HL-60 (cell line): ENCODE measurements at regions not wholly inside any gene's neighbourhood (a gene's known extent, or its start where the extent isn't known, plus 50 kb on each side); places are given as distances from the start of the nearest gene placed in this dataset.

Source experiments
- SPI1 ChIP-seq: IDR thresholded peaks from 2 replicates; pipeline ENCODE4 v1.6.1; 2012; ENCODE audit warnings: low read depth, mild to moderate bottlenecking, borderline replicate concordance
- TF ChIP-seq, protein P1 (sequence below): IDR thresholded peaks from one replicate; pipeline ENCODE4 v1.5.1; 2011; ENCODE audit warnings: low read length, control low read depth, inconsistent platforms; ENCODE audit not compliant: insufficient read depth
- TF ChIP-seq, protein P2 (sequence below): IDR thresholded peaks from 2 replicates; pipeline ENCODE4 v1.6.1; 2012; ENCODE audit warnings: low read depth; ENCODE audit not compliant: insufficient replicate concordance

DNA sequence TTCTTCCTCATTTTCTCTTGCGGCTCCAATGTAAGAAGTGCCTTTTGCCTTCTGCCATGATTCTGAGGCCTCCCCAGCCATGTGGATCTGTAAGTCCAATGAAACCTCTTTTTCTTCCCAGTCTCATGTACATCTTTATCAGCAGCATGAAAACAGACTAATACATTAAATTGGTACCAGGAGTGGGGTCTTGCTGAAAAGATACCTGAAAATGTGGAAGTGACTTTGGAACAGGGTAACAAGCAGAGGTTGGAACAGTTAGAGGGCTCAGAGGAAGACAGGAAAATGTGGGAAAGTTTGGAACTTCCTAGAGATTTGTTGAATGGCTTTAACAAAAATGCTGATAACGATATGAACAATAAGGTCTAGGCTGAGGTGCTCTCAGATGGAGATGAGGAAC is 316.7 kb upstream of the HS3ST5 start:
- TF ChIP-seq, protein P1, sequence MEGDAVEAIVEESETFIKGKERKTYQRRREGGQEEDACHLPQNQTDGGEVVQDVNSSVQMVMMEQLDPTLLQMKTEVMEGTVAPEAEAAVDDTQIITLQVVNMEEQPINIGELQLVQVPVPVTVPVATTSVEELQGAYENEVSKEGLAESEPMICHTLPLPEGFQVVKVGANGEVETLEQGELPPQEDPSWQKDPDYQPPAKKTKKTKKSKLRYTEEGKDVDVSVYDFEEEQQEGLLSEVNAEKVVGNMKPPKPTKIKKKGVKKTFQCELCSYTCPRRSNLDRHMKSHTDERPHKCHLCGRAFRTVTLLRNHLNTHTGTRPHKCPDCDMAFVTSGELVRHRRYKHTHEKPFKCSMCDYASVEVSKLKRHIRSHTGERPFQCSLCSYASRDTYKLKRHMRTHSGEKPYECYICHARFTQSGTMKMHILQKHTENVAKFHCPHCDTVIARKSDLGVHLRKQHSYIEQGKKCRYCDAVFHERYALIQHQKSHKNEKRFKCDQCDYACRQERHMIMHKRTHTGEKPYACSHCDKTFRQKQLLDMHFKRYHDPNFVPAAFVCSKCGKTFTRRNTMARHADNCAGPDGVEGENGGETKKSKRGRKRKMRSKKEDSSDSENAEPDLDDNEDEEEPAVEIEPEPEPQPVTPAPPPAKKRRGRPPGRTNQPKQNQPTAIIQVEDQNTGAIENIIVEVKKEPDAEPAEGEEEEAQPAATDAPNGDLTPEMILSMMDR = no peak
- TF ChIP-seq, protein P2, sequence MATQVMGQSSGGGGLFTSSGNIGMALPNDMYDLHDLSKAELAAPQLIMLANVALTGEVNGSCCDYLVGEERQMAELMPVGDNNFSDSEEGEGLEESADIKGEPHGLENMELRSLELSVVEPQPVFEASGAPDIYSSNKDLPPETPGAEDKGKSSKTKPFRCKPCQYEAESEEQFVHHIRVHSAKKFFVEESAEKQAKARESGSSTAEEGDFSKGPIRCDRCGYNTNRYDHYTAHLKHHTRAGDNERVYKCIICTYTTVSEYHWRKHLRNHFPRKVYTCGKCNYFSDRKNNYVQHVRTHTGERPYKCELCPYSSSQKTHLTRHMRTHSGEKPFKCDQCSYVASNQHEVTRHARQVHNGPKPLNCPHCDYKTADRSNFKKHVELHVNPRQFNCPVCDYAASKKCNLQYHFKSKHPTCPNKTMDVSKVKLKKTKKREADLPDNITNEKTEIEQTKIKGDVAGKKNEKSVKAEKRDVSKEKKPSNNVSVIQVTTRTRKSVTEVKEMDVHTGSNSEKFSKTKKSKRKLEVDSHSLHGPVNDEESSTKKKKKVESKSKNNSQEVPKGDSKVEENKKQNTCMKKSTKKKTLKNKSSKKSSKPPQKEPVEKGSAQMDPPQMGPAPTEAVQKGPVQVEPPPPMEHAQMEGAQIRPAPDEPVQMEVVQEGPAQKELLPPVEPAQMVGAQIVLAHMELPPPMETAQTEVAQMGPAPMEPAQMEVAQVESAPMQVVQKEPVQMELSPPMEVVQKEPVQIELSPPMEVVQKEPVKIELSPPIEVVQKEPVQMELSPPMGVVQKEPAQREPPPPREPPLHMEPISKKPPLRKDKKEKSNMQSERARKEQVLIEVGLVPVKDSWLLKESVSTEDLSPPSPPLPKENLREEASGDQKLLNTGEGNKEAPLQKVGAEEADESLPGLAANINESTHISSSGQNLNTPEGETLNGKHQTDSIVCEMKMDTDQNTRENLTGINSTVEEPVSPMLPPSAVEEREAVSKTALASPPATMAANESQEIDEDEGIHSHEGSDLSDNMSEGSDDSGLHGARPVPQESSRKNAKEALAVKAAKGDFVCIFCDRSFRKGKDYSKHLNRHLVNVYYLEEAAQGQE = no peak
- TF ChIP-seq SPI1 = no peak
